H1 (cell line): ENCODE measurements at regions not wholly inside any gene's neighbourhood (a gene's known extent, or its start where the extent isn't known, plus 50 kb on each side); places are given as distances from the start of the nearest gene placed in this dataset.

Source experiments
- CTCF ChIA-PET: fragments of 300-600 bp; sonication (Branson Sonifier 250); formaldehyde crosslinking; loops from one replicate; lab custom pipeline; 2021; ENCODE audit not compliant: partially characterized antibody; lab: Charles Lee
- POLR2A ChIA-PET: fragments of 300-600 bp; sonication (Branson Sonifier 250); formaldehyde crosslinking; loops from one replicate; lab custom pipeline; 2021; ENCODE audit warnings: inconsistent platforms; ENCODE audit not compliant: partially characterized antibody; lab: Charles Lee
- DNase-seq, 2 experiments: peaks; one replicate each; pipeline versions ENCODE4 v3.0.0 to v3.0.0-alpha.2; 2010 to 2022; ENCODE audit warnings: low spot score in 2 of 2, low read depth in 1 of 2, mixed read lengths in 1 of 2
- FAIRE-seq: peaks from 2 replicates; lab custom pipeline; 2011; peaks lifted over from hg19 to GRCh38; lab: Jason Lieb, UNC
- H2AFZ ChIP-seq: 2 replicates; pipeline ENCODE4 v1.8.1; 2012; ENCODE audit warnings: low read length, inconsistent platforms
- H2AK5ac ChIP-seq: 2 replicates; pipeline ENCODE4 v1.6.1; 2013; ENCODE audit warnings: low read depth, low read length
- H2BK120ac ChIP-seq: replicated peaks from 2 replicates; pipeline ENCODE3; 2013; ENCODE audit warnings: low read depth, low read length, inconsistent platforms
- H2BK12ac ChIP-seq: 2 replicates; pipeline ENCODE4 v1.6.1; 2013; ENCODE audit warnings: low read depth, low read length
- H2BK15ac ChIP-seq: 2 replicates; pipeline ENCODE4 v1.6.1; 2013; ENCODE audit warnings: low read length
- H2BK20ac ChIP-seq: 2 replicates; pipeline ENCODE4 v1.6.1; 2013; ENCODE audit warnings: low read length
- H2BK5ac ChIP-seq: 2 replicates; pipeline ENCODE4 v1.6.1; 2013; ENCODE audit warnings: low read depth, low read length
- H3K14ac ChIP-seq: 2 replicates; pipeline ENCODE4 v1.6.1; 2013; ENCODE audit warnings: inconsistent platforms; ENCODE audit not compliant: insufficient read length
- H3K18ac ChIP-seq: 2 replicates; pipeline ENCODE4 v1.6.1; 2013; ENCODE audit warnings: low read length; ENCODE audit errors: extremely low read depth
- H3K23ac ChIP-seq: 2 replicates; pipeline ENCODE4 v1.6.1; 2013; ENCODE audit warnings: inconsistent platforms; ENCODE audit not compliant: insufficient read length
- H3K23me2 ChIP-seq: 2 replicates; pipeline ENCODE4 v1.6.1; 2013; ENCODE audit warnings: low read depth, low read length
- H3K27ac ChIP-seq: 2 replicates; pipeline ENCODE4 v1.6.1; 2011; ENCODE audit warnings: low read depth, low read length, inconsistent platforms
- H3K27me3 ChIP-seq, 4 experiments: replicated peaks in 1 of 4; 1 replicate in 1 of 4; 2 replicates in 3 of 4; pipeline versions ENCODE4 v1.6.1 to v1.8.1; 2011 to 2013; ENCODE audit warnings: low read length in 3 of 4, mild to moderate bottlenecking in 3 of 4, inconsistent platforms in 2 of 4, mixed read lengths in 2 of 4, moderate library complexity in 1 of 4; ENCODE audit not compliant: control insufficient read depth in 3 of 4, insufficient read depth in 3 of 4; ENCODE audit errors: extremely low read depth in 1 of 4
- H3K36me3 ChIP-seq, 4 experiments: 2 replicates each; pipeline versions ENCODE4 v1.6.1 to v1.8.1; 2011 to 2013; ENCODE audit warnings: mild to moderate bottlenecking in 4 of 4, low read length in 3 of 4, moderate library complexity in 2 of 4, control low read depth in 1 of 4, inconsistent platforms in 1 of 4; ENCODE audit not compliant: insufficient read depth in 4 of 4, control insufficient read depth in 2 of 4
- H3K4ac ChIP-seq: replicated peaks from 2 replicates; pipeline ENCODE3; 2013; ENCODE audit warnings: low read length, low read depth, mixed read lengths, inconsistent platforms; ENCODE audit not compliant: insufficient read length
- H3K4me1 ChIP-seq, 4 experiments: replicated peaks in 1 of 4; 1 replicate in 1 of 4; 2 replicates in 3 of 4; pipeline versions ENCODE4 v1.6.1 to v1.8.1; 2011 to 2013; ENCODE audit warnings: low read length in 3 of 4, inconsistent platforms in 2 of 4, mixed read lengths in 1 of 4; ENCODE audit not compliant: insufficient read depth in 4 of 4, control insufficient read depth in 3 of 4
- H3K4me2 ChIP-seq, 2 experiments: 2 replicates each; pipeline versions ENCODE4 v1.6.1 to v1.8.1; 2011 to 2013; ENCODE audit warnings: low read depth in 2 of 2, low read length in 2 of 2, control low read depth in 1 of 2, inconsistent platforms in 1 of 2, mild to moderate bottlenecking in 1 of 2; ENCODE audit not compliant: insufficient read depth in 1 of 2
- H3K4me3 ChIP-seq, 4 experiments: fragments of 200-600, 300-600 bp in 1 of 4; sonication (generic), shearing (Covaris generic), sonication (Bioruptor Twin) in 1 of 4; 2 replicates each; pipeline versions ENCODE4 v1.5.1 to v1.8.1; 2011 to 2016; ENCODE audit warnings: low read length in 4 of 4, low read depth in 3 of 4, control low read depth in 2 of 4, inconsistent platforms in 2 of 4, mild to moderate bottlenecking in 2 of 4, mixed read lengths in 1 of 4, moderate library complexity in 1 of 4; ENCODE audit not compliant: insufficient read depth in 2 of 4; ENCODE audit errors: extremely low read depth in 1 of 4
- H3K56ac ChIP-seq: replicated peaks from 2 replicates; pipeline ENCODE3; 2013; ENCODE audit warnings: low read depth, mild to moderate bottlenecking, mixed read lengths, low read length, inconsistent platforms; ENCODE audit not compliant: insufficient read length
- H3K79me1 ChIP-seq: 2 replicates; pipeline ENCODE4 v1.6.1; 2013; ENCODE audit warnings: low read depth, low read length, control low read depth
- H3K79me2 ChIP-seq, 2 experiments: 2 replicates each; pipeline versions ENCODE4 v1.6.1 to v1.8.1; 2012 to 2013; ENCODE audit warnings: low read length in 2 of 2, mild to moderate bottlenecking in 2 of 2, inconsistent platforms in 1 of 2; ENCODE audit not compliant: insufficient read depth in 2 of 2, control insufficient read depth in 1 of 2
- H3K9ac ChIP-seq, 4 experiments: replicated peaks in 1 of 4; 1 replicate in 1 of 4; 2 replicates in 3 of 4; pipeline versions ENCODE4 v1.6.1 to v1.8.1; 2011 to 2013; ENCODE audit warnings: low read depth in 3 of 4, low read length in 3 of 4, control low read depth in 2 of 4, mild to moderate bottlenecking in 2 of 4, moderate library complexity in 2 of 4, inconsistent platforms in 1 of 4; ENCODE audit errors: extremely low read depth in 1 of 4
- H3K9me3 ChIP-seq, 2 experiments: 2 replicates each; pipeline versions ENCODE4 v1.6.1 to v1.8.1; 2012 to 2013; ENCODE audit warnings: mild to moderate bottlenecking in 2 of 2, moderate library complexity in 2 of 2, control low read depth in 1 of 2, inconsistent platforms in 1 of 2, low read depth in 1 of 2, low read length in 1 of 2, mixed read lengths in 1 of 2; ENCODE audit not compliant: insufficient read depth in 2 of 2
- H4K20me1 ChIP-seq, 2 experiments: replicated peaks in 1 of 2; 2 replicates each; pipeline versions ENCODE3 to v1.8.1; 2011 to 2013; ENCODE audit warnings: inconsistent platforms in 2 of 2, low read length in 2 of 2, mild to moderate bottlenecking in 1 of 2; ENCODE audit not compliant: insufficient read depth in 2 of 2, control insufficient read depth in 1 of 2
- H4K5ac ChIP-seq: 2 replicates; pipeline ENCODE4 v1.6.1; 2013; ENCODE audit warnings: low read length, low read depth, mixed read lengths, inconsistent platforms; ENCODE audit not compliant: insufficient read length
- H4K8ac ChIP-seq: 2 replicates; pipeline ENCODE4 v1.8.0; 2013; ENCODE audit warnings: mild to moderate bottlenecking, moderate library complexity, low read length, inconsistent platforms; ENCODE audit not compliant: insufficient read depth; ENCODE audit errors: extremely low read depth
- H4K91ac ChIP-seq: replicated peaks from 2 replicates; pipeline ENCODE3; 2013; ENCODE audit warnings: low read length, mixed read lengths, inconsistent platforms; ENCODE audit not compliant: insufficient read length
- ASH2L ChIP-seq: fragments of 200-600, 300-600 bp; sonication (generic); IDR thresholded peaks from one replicate; pipeline ENCODE4 v1.7.1; 2017; ENCODE audit warnings: low read length
- SAP30 ChIP-seq: fragments of 300-600 bp; sonication (generic); IDR thresholded peaks from 2 replicates; pipeline ENCODE4 v1.7.1; 2012; ENCODE audit warnings: low read length, moderate library complexity, mild to moderate bottlenecking, inconsistent platforms; ENCODE audit not compliant: insufficient read depth, insufficient replicate concordance
- TAF1 ChIP-seq: IDR thresholded peaks from 2 replicates; pipeline ENCODE4 v1.6.1; 2011; ENCODE audit warnings: mild to moderate bottlenecking, low read depth, low read length
- TBP ChIP-seq: IDR thresholded peaks from 2 replicates; pipeline ENCODE4 v1.6.1; 2011; ENCODE audit warnings: low read depth, low read length, improper control_type of control experiment
- YY1 ChIP-seq: IDR thresholded peaks from 2 replicates; pipeline ENCODE4 v1.6.1; 2011; ENCODE audit warnings: low read depth, mild to moderate bottlenecking, low read length
- WGBS, 2 experiments: shearing (Covaris generic) in 1 of 2; methylation state at CpG; one replicate each; pipeline versions ENCODE4 v1.1.6 to v1.1.7; 2013 to 2015; ENCODE audit warnings: low lambda C conversion rate in 2 of 2, mixed read lengths in 2 of 2, inconsistent platforms in 1 of 2, low coverage in 1 of 2, missing lambda C conversion rate in 1 of 2; ENCODE audit not compliant: insufficient replicate concordance in 2 of 2, insufficient coverage in 1 of 2, insufficient read length in 1 of 2; ENCODE audit errors: extremely low coverage in 1 of 2, missing lambda C conversion rate in 1 of 2; 5-methylcytosine and 5-hydroxymethylcytosine counted together
- TF ChIP-seq, protein P1 (sequence below): IDR thresholded peaks from 2 replicates; pipeline ENCODE4 v1.6.1; 2012; ENCODE audit warnings: inconsistent platforms
- TF ChIP-seq, protein P2 (sequence below): IDR thresholded peaks from 2 replicates; pipeline ENCODE4 v1.6.1; 2012; ENCODE audit warnings: inconsistent platforms

DNA sequence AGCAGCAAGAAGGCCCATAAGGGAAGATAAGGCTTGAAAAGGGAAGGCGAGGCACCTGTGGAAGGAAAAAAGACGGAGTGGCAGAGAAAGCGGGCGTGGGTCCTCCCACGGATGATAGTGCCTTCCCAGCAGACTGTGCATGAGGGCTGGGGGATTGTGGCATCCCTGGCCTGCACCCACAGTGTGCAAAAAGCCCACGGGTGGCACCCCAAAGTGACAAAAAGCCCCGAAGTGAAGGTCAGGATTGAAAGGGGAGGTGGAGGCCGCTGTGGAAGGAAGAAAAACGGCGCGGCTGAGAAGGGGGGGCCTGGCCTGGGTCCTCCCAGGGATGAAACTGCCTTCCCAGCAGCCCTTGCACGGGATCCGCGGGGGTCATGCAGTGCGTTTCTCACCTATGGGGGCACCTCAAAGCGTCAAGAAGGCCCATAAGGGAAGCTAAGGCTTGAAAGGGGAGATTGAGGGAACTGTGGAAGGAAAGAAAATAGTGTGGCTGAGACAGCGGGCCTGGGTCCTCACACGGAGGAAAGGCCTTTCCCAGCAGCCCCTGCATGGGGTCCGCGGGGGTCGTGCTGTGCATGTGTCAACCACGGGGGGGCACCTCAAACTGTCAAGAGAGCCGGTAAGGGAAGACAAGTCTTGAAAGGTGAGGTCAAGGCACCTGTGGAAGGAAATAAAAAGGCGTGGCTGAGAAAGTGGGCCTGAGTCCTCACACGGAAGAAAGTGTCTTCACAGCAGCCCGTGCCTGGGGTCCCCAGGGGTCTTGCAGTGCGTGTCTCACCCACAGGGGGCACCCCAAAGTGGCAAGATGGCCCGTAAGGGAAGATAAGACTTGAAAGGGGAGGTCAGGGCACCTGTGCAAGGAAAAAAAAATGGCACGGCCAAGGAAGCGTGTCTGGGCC, 274.1 kb downstream of the ALG10 start:
- H3K27me3 ChIP-seq, result no peaks in the 10 kb centered on the region
- no peak overlapping the region for H2BK15ac ChIP-seq
- H2AK5ac ChIP-seq, result no peak overlapping the region
- H2BK5ac ChIP-seq, result no peak overlapping the region
- no peak overlapping the region for H3K23ac ChIP-seq
- no peak for FAIRE-seq
- H3K36me3 ChIP-seq, result no peaks in the 10 kb centered on the region; a peak in 1 of 8 replicates
- H3K23me2 ChIP-seq, result no peaks in the 10 kb centered on the region
- H3K4me2 ChIP-seq, result no peak overlapping the region
- CTCF ChIA-PET, result no interaction called here
- 90% methylated on average over 20 of the region's 30 CpGs; no CpG with 5 or more reads in 1 of the 2 experiments for WGBS, 2 experiments
- POLR2A ChIA-PET, result no interaction called here
- H3K56ac ChIP-seq, result no peak overlapping the region
- H2BK20ac ChIP-seq, result no peak overlapping the region
- H3K79me1 ChIP-seq, result no peaks in the 10 kb centered on the region
- H3K79me2 ChIP-seq, result no peaks in the 10 kb centered on the region
- H4K20me1 ChIP-seq, result no peaks in the 10 kb centered on the region
- H3K27ac ChIP-seq, result no peak overlapping the region
- no peak overlapping the region for H4K5ac ChIP-seq
- H3K9me3 ChIP-seq, result peaks cover 76 to 100% of the 10 kb centered on the region in 2 experiments
- H4K91ac ChIP-seq, result no peak overlapping the region
- no peak for DNase-seq
- H3K4me1 ChIP-seq, result no peaks in the 10 kb centered on the region
- no peak overlapping the region for H3K18ac ChIP-seq
- TF ChIP-seq, protein P1, sequence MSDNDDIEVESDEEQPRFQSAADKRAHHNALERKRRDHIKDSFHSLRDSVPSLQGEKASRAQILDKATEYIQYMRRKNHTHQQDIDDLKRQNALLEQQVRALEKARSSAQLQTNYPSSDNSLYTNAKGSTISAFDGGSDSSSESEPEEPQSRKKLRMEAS, result no peak
- TF ChIP-seq YY1 (no peak), TAF1 (no peak), ASH2L (no peak), SAP30 (no peak), TBP (no peak)
- TF ChIP-seq, protein P2, sequence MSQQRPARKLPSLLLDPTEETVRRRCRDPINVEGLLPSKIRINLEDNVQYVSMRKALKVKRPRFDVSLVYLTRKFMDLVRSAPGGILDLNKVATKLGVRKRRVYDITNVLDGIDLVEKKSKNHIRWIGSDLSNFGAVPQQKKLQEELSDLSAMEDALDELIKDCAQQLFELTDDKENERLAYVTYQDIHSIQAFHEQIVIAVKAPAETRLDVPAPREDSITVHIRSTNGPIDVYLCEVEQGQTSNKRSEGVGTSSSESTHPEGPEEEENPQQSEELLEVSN, result no peak
- no peak overlapping the region; a peak in 1 of 8 replicates for H3K4me3 ChIP-seq
- no peak overlapping the region for H2BK120ac ChIP-seq
- H4K8ac ChIP-seq, result no peak overlapping the region
- H3K9ac ChIP-seq, result no peak overlapping the region
- no peak overlapping the region for H2AFZ ChIP-seq
- H3K14ac ChIP-seq, result no peak overlapping the region
- no peak overlapping the region for H3K4ac ChIP-seq
- H2BK12ac ChIP-seq, result no peak overlapping the region
